Fibroblast of mammary gland (primary cell): ENCODE measurements at regions not wholly inside any gene's neighbourhood (a gene's known extent, or its start where the extent isn't known, plus 50 kb on each side); places are given as distances from the start of the nearest gene placed in this dataset.

ENCODE experiments used
- DNase-seq: peaks from one replicate; pipeline ENCODE4 v3.0.0-alpha.2; 2010; ENCODE audit warnings: low read depth
- H3K4me3 ChIP-seq: 2 replicates; pipeline ENCODE4 v1.5.1; 2011; ENCODE audit warnings: low read depth, mild to moderate bottlenecking, low read length, moderate library complexity; ENCODE audit not compliant: control insufficient read depth
- TF ChIP-seq, protein P1 (sequence below): conservative IDR thresholded peaks from 2 replicates; pipeline ENCODE4 v1.5.1; 2011; ENCODE audit warnings: low read depth, low read length, inconsistent platforms; ENCODE audit not compliant: control insufficient read depth, insufficient read depth

DNA sequence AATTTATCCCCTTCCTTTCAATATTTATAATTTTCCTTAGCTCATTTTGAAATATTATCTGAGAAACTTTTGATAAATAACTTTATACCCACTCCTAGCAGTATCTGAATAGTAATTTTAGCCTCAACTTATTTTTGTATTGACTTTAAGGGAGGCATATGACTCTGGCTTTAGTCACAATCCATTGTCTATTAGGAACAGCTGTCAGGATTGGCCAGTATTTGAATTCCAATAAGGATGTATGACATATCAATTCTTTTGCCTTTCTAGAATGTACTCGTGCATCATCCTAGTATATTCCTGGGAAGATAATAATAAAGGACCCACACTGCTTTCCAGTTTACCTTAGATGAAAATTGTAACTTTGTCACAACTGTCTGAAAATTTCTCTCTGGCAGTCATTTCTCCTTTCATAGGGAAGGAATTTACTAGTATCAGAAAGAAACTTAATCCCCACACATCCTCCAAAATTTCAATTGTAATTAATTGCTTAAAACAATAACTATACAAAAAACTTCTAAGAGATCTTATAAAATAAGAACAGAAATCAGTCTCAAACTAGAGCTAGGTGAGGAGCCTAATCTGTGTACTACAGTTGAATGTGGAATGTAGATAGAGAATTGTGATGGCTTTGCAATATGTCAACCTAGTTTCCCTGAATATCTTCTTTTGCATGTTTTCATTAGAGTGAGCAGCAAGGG lies 121.0 kb upstream of the EPHA5 start:
- TF ChIP-seq, protein P1, sequence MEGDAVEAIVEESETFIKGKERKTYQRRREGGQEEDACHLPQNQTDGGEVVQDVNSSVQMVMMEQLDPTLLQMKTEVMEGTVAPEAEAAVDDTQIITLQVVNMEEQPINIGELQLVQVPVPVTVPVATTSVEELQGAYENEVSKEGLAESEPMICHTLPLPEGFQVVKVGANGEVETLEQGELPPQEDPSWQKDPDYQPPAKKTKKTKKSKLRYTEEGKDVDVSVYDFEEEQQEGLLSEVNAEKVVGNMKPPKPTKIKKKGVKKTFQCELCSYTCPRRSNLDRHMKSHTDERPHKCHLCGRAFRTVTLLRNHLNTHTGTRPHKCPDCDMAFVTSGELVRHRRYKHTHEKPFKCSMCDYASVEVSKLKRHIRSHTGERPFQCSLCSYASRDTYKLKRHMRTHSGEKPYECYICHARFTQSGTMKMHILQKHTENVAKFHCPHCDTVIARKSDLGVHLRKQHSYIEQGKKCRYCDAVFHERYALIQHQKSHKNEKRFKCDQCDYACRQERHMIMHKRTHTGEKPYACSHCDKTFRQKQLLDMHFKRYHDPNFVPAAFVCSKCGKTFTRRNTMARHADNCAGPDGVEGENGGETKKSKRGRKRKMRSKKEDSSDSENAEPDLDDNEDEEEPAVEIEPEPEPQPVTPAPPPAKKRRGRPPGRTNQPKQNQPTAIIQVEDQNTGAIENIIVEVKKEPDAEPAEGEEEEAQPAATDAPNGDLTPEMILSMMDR = no peak
- no peak overlapping the region for H3K4me3 ChIP-seq
- peak; percentile 59 for DNase-seq

DNA sequence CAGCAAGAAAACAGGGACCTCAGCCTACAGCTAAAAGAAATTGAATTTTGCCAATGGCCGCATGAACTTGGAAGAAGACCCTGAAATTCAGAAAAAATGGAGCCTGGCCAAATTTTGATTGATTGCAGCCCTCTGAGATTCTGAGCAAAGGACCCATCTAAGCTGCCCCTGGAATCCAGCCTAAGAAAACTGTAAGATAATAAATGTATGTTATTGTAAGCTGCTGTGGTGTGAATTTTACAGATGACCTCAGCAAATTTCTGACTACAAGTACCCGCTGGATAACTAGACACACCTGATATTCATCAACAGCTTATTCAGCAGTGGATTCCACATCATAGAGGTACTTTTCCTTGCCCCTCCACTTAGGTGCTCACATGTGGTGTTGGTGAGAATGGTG lies 119.5 kb upstream of the EPHA5 start:
- H3K4me3 ChIP-seq = no peak overlapping the region
- peak; percentile 1 for DNase-seq
- TF ChIP-seq, protein P1 = no peak

DNA sequence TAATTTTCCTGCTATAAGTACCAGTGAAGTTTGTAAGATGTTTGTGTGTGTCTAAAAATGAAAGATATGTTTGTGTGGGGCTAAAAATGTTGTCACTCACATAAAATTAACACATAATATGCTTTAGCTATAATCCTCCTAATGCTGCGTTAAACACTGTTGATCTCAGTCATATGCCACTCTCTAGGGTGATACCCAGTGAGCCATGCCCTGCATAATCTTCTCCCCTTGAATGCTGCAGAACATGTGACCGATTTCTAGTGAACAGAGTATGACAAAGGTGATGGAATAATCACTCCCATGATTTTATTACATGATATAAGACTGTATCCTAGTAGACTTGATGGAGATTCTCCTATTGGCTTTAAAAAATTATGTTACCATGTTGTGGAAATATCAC lies 119.1 kb upstream of the EPHA5 start:
- H3K4me3 ChIP-seq = no peak overlapping the region
- DNase-seq = no peak
- TF ChIP-seq, protein P1 = no peak

DNA sequence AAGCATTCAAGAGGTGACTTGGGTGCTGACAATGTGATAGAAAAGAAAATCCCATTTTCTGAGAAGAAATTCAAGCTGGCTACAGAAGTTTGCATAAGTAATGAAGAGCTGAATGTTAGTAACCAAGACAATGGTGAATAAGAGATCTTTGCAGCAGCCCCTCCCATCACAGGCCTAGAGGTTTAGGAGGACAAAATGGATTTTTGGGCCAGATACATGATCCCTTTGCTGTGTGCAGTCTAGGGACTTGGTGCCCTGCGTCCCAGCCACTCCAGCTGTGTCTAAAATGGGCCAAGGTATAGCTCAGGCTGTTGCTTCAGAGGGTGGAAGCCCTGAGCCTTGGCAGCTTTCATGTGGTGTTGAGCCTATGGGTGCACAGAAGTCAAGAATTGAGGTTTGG lies 107.0 kb upstream of the EPHA5 start:
- no peak overlapping the region for H3K4me3 ChIP-seq
- no peak for DNase-seq
- TF ChIP-seq, protein P1 = no peak

DNA sequence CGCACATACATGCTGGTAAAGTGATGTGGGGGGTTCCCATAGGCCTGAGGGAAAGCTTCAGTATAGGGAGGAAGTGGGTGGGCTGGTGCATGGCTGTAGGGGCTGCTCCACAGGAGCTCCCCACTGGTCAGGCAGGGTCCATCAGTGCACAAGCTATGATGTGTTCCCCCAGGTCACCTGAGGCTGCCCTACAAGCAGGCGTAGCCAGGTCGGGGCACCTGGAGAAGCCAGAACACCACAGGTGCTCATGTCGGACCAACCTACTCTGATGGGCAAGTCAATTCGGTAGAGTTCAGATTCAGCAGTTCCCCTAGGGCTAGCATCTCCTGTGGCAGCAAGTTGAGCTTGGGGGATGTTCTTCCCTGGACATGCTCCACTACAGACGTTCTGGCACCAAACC lies 103.3 kb upstream of the EPHA5 start:
- no peak overlapping the region for H3K4me3 ChIP-seq
- DNase-seq = no peak
- TF ChIP-seq, protein P1 = no peak

DNA sequence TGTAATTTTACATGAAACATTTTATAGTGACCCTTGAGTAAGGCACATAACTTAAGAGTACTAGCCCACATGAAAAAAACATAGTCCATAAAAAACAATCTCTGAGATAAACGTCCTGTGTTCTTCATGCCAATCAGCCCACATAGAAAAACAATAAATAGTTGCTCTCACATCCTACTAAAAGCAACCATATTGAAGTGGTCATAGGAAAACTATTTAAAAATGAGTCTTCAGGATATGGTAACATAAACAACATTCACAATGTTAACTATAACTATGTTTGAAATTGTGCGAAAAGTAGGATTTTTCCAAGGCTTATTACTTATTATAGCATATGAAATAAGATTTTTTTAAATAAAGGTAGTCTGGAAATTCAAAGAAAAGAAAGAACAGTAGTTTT lies 77.1 kb upstream of the EPHA5 start:
- no peak overlapping the region for H3K4me3 ChIP-seq
- TF ChIP-seq, protein P1 = no peak
- DNase-seq = no peak

DNA sequence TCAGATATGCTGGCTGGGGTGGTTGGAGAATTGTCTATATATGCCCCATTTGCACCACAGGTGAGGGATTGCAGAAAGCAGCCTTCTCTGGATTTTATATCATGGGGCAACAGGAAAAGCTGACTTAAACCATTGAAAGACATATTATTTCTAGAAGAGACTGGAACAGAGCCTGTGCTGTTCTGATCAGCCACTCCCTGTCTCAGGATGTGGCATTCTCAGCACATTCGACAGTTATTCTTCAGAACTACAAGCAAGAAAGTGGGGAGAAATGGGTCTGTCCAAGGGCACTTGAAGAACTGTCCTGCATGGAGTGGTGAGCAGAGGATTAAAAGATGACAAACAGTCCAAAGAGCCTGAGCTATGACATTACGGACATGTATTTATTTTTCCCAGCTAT lies 67.8 kb upstream of the EPHA5 start:
- TF ChIP-seq, protein P1 = no peak
- H3K4me3 ChIP-seq = no peak overlapping the region
- no peak for DNase-seq
